Panc1 (cell line): ENCODE measurements at regions not wholly inside any gene's neighbourhood (a gene's known extent, or its start where the extent isn't known, plus 50 kb on each side); places are given as distances from the start of the nearest gene placed in this dataset.

Experiments used
- ATAC-seq: fragments of 200-7000 bp; cut with Tn5 transposase; 2 replicates; pipeline ENCODE4 v1.9.1; 2020; ENCODE audit warnings: mild to moderate bottlenecking, moderate library complexity
- BruUV-seq: library from RNA; stranded (reverse); fragments of 400-500 nt; replicated peaks from 2 replicates; lab custom pipeline; 2021; lab: Mats Ljungman, UMichigan
- CTCF ChIA-PET: fragments of 300-600 bp; sonication (Branson Sonifier 250); formaldehyde crosslinking; loops from one replicate; lab custom pipeline; 2022; ENCODE audit warnings: antibody characterized with exemption; lab: Charles Lee
- POLR2A ChIA-PET: fragments of 300-600 bp; sonication (Branson Sonifier 250); formaldehyde crosslinking; loops from one replicate; lab custom pipeline; 2022; ENCODE audit warnings: antibody characterized with exemption; lab: Charles Lee
- DNase-seq: peaks from one replicate; pipeline ENCODE4 v3.0.0-alpha.2; 2010; ENCODE audit warnings: low read depth, low spot score
- H3K27ac ChIP-seq: 2 replicates; pipeline ENCODE4 v1.5.1; 2011; ENCODE audit warnings: mild to moderate bottlenecking, low read length, inconsistent platforms
- H3K27me3 ChIP-seq: fragments of 200-500 bp; sonication (Bioruptor generic); 2 replicates; pipeline ENCODE4 v1.6.0; 2014; ENCODE audit warnings: low read length, inconsistent platforms; ENCODE audit not compliant: control insufficient read depth, insufficient read depth
- H3K36me3 ChIP-seq: fragments of 200-500 bp; sonication (Bioruptor generic); 2 replicates; pipeline ENCODE4 v1.5.1; 2014; ENCODE audit warnings: inconsistent platforms, mild to moderate bottlenecking, low read length, moderate library complexity; ENCODE audit not compliant: control insufficient read depth, insufficient read depth
- H3K4me1 ChIP-seq: 2 replicates; pipeline ENCODE4 v1.5.1; 2011; ENCODE audit warnings: inconsistent platforms, mild to moderate bottlenecking, low read length, moderate library complexity; ENCODE audit not compliant: control insufficient read depth, insufficient read depth
- H3K4me3 ChIP-seq, 2 experiments: 2 replicates each; pipeline ENCODE4 v1.5.1; 2011 to 2012; ENCODE audit warnings: low read depth in 2 of 2, low read length in 2 of 2, mild to moderate bottlenecking in 2 of 2, inconsistent platforms in 1 of 2, moderate library complexity in 1 of 2
- H3K9me3 ChIP-seq: fragments of 200-500 bp; sonication (Bioruptor generic); 2 replicates; pipeline ENCODE4 v1.5.1; 2014; ENCODE audit warnings: low read depth, mild to moderate bottlenecking, inconsistent platforms, low read length, moderate library complexity; ENCODE audit not compliant: control insufficient read depth, insufficient read depth
- POLR2AphosphoS5 ChIP-seq: IDR thresholded peaks from 2 replicates; pipeline ENCODE4 v1.6.1; 2012; ENCODE audit warnings: mild to moderate bottlenecking, low read depth, low read length, moderate library complexity
- SIN3A ChIP-seq: IDR thresholded peaks from 2 replicates; pipeline ENCODE4 v1.6.1; 2012; ENCODE audit warnings: low read depth, mild to moderate bottlenecking, low read length, moderate library complexity, borderline replicate concordance; ENCODE audit not compliant: insufficient read depth
- TCF7L2 ChIP-seq: IDR thresholded peaks from 2 replicates; pipeline ENCODE4 v1.6.1; 2011; ENCODE audit warnings: mild to moderate bottlenecking, low read depth, low read length, inconsistent platforms
- in situ Hi-C: cut with HindIII; loops from 2 replicates; pipeline ENCODE4 v1.10.0; 2016; ENCODE audit warnings: low sequenced_read_pairs, low pct_unique_long_range_greater_than_20kb
- intact Hi-C: fragments of 100-400 bp; cut with micrococcal nuclease; formaldehyde crosslinking; loops from one replicate; pipeline ENCODE4 v1.10.0; 2022; ENCODE audit not compliant: unreplicated experiment
- TF ChIP-seq, protein P1 (sequence below), 2 experiments: IDR thresholded peaks; 2 replicates each; pipeline ENCODE4 v1.6.1; 2011 to 2012; ENCODE audit warnings: low read depth in 2 of 2, control low read depth in 1 of 2, low read length in 1 of 2, mild to moderate bottlenecking in 1 of 2, moderate library complexity in 1 of 2; ENCODE audit not compliant: insufficient read depth in 1 of 2
- TF ChIP-seq, protein P2 (sequence below): fragments of 450-650 bp; IDR thresholded peaks from 2 replicates; pipeline ENCODE4 v1.5.1; 2017; ENCODE audit warnings: mild to moderate bottlenecking

DNA sequence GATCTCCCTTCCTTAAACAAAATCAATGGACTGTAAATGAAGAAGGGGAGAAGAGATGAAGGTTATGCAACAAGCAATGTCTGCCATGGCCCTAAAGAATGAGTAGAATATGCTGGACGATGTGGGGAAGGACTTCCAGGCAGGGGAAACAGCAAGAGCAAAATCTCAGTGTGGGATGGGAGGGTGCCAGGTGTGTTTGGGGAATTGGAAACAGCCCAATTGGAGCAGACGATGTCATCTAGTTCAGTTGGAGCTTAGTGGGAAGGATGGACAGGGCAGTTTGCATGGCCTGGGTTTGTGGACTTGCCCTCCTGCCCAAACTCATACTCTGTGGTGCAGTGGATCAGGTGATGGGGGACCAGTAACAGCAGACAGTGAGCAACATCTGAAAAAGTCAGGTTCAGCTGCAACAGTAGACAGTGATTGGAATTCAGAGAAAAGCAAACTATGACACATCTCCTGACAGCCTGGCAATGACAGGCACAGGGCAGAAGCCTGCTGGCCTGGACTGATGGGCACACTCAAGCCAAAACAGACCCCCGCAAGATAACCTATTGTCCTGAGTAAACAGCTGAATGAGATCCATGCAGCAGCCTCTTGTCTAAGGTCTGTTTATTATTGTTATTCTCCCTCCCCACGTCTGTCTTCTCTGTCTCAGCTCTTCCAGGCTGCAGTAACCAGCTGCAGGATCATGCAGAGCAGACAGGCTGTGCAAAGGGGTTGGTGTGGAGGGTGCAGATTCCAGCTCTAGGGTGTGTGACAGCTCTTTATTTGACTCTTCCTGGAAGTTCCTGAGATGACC lies 50.5 kb upstream of the PRELP start:
- ATAC-seq, result peak; percentile 73; the same call in 1 of the 2 replicates
- no peak overlapping the region for H3K27ac ChIP-seq

DNA sequence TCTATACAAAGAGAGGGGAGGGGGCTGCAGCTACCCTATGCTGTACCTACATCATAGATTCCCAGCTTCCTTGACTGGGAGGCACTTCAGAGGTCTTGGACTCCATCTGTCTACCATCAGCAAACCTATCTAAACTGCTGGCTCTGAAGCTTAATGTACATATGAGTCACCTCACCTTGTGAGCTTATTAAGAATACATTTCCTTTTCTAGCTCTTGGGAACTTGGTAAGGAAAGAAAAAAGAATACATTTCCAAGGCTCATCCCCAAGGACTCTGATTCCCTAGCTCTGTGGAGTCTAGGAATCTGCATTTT lies 50.0 kb upstream of the PRELP start:
- ChIA-PET POLR2A (no interaction called here), CTCF (no interaction called here)
- Histone ChIP-seq H3K4me3 (no peak overlapping the region), H3K36me3 (no peaks in the 10 kb centered on the region), H3K27ac (no peak overlapping the region), H3K9me3 (no peaks in the 10 kb centered on the region), H3K27me3 (peaks cover 13% of the 10 kb centered on the region), H3K4me1 (no peaks in the 10 kb centered on the region)
- BruUV-seq, result no TSS peak
- intact Hi-C loops (no loop called here), in situ Hi-C loops (no loop called here)
- ATAC-seq (peak; percentile 48; the same call in 1 of the 2 replicates), DNase-seq (no peak)
- no peak for TF ChIP-seq TCF7L2
- TF ChIP-seq POLR2AphosphoS5, result no peak
- TF ChIP-seq, protein P1, sequence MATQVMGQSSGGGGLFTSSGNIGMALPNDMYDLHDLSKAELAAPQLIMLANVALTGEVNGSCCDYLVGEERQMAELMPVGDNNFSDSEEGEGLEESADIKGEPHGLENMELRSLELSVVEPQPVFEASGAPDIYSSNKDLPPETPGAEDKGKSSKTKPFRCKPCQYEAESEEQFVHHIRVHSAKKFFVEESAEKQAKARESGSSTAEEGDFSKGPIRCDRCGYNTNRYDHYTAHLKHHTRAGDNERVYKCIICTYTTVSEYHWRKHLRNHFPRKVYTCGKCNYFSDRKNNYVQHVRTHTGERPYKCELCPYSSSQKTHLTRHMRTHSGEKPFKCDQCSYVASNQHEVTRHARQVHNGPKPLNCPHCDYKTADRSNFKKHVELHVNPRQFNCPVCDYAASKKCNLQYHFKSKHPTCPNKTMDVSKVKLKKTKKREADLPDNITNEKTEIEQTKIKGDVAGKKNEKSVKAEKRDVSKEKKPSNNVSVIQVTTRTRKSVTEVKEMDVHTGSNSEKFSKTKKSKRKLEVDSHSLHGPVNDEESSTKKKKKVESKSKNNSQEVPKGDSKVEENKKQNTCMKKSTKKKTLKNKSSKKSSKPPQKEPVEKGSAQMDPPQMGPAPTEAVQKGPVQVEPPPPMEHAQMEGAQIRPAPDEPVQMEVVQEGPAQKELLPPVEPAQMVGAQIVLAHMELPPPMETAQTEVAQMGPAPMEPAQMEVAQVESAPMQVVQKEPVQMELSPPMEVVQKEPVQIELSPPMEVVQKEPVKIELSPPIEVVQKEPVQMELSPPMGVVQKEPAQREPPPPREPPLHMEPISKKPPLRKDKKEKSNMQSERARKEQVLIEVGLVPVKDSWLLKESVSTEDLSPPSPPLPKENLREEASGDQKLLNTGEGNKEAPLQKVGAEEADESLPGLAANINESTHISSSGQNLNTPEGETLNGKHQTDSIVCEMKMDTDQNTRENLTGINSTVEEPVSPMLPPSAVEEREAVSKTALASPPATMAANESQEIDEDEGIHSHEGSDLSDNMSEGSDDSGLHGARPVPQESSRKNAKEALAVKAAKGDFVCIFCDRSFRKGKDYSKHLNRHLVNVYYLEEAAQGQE (IDR thresholded peaks at IDR 0.05; ENCODE audit: insufficient read depth in 1 of 2, low read depth in 2 of 2, low read length in 1 of 2), result no peak
- no peak for TF ChIP-seq SIN3A
- TF ChIP-seq, protein P2, sequence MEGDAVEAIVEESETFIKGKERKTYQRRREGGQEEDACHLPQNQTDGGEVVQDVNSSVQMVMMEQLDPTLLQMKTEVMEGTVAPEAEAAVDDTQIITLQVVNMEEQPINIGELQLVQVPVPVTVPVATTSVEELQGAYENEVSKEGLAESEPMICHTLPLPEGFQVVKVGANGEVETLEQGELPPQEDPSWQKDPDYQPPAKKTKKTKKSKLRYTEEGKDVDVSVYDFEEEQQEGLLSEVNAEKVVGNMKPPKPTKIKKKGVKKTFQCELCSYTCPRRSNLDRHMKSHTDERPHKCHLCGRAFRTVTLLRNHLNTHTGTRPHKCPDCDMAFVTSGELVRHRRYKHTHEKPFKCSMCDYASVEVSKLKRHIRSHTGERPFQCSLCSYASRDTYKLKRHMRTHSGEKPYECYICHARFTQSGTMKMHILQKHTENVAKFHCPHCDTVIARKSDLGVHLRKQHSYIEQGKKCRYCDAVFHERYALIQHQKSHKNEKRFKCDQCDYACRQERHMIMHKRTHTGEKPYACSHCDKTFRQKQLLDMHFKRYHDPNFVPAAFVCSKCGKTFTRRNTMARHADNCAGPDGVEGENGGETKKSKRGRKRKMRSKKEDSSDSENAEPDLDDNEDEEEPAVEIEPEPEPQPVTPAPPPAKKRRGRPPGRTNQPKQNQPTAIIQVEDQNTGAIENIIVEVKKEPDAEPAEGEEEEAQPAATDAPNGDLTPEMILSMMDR, result no peak

More for the DNA sequence above, 50.5 kb upstream of the PRELP start:
- ChIA-PET POLR2A (no interaction called here), CTCF (no interaction called here)
- DNase-seq, result no peak
- H3K36me3 ChIP-seq, result no peaks in the 10 kb centered on the region
- intact Hi-C loops, result no loop called here
- BruUV-seq, result no TSS peak
- TF ChIP-seq TCF7L2, result no peak
- TF ChIP-seq SIN3A, result no peak
- TF ChIP-seq, protein P1 (IDR thresholded peaks at IDR 0.05; ENCODE audit: insufficient read depth in 1 of 2, low read depth in 2 of 2, low read length in 1 of 2), result no peak
- no peak for TF ChIP-seq POLR2AphosphoS5
- TF ChIP-seq, protein P2, result no peak
- H3K4me1 ChIP-seq, result no peaks in the 10 kb centered on the region
- in situ Hi-C loops, result no loop called here
- H3K4me3 ChIP-seq, result no peak overlapping the region
- no peaks in the 10 kb centered on the region for H3K9me3 ChIP-seq
- peaks cover 13% of the 10 kb centered on the region for H3K27me3 ChIP-seq
